RPMI8226 (cell line): ENCODE measurements at regions not wholly inside any gene's neighbourhood (a gene's known extent, or its start where the extent isn't known, plus 50 kb on each side); places are given as distances from the start of the nearest gene placed in this dataset.

Experiments
- DNase-seq: peaks from one replicate; pipeline ENCODE4 v3.0.0-alpha.2; 2015

DNA sequence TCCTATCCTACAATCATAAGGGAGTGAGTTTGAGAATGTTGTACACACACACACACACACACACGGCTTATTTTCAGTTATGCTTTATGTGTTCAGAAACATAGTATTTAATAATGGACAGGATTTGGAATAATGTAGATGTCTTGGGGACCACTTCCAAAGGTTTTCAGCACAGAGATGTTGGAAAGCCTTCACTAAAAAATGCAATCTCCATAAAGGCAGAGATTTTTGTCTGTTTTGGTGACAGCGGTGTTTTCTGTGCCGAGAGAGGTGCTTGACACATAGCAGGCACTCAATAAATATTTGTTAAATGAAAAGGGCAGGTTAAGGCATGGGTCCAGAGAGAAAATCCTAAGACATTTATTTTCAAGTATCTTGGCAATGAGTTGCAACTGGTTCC is 428.2 kb upstream of the RGMA start:
- DNase-seq, result no peak

GRCh38 chr15:93515256-93516051 is 426.4 kb upstream of the RGMA start:
- DNase-seq, result no peak

DNA sequence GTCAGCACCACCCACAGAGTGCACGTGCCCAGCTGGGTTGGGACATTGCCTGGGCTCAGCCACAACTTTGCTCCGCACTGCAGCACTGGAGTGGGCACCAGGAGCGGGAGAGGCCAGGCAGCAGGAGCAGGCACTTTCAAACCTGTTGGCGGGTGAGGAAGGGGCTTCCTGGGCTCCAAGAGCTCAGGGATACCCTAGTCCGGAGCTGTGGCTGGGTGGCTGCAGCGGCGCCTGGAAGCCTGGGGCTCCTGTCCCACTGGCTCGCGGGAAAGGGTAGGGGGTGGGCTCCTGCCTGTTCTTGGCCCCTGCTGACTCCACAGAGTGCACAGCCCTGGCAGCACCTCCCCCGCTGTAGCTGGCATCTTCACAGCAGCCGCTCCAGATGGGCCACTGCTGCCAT is 417.6 kb upstream of the RGMA start:
- no peak for DNase-seq

- DNase-seq, result no peak
Observed at GRCh38 chr15:93505506-93505905, 416.5 kb upstream of the RGMA start.

GRCh38 chr15:93501946-93502345 is 412.9 kb upstream of the RGMA start:
- DNase-seq, result no peak

DNA sequence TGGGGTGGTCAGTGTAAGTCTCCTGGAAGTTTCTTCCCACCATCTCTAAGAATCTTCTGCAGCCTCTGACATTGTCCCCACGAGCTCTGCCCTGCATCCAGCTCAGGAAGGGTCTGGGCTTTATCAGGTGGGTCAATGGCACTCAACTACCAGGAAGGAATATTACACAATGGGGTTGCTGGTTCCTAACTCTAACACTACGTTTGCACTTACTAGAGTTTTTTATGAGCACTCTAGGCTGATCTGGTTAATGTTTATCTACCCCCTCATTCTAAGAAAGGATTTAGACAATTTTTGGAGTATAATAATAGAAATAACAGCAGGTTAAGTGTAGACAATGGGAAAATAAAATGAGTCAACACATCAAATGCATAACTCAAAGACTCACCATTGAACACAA is 411.1 kb upstream of the RGMA start:
- DNase-seq, result no peak

- DNase-seq, result no peak
Observed at GRCh38 chr15:93497291-93497690, 408.3 kb upstream of the RGMA start.

- no peak for DNase-seq
Observed at GRCh38 chr15:93496888-93497287, 407.9 kb upstream of the RGMA start.

DNA sequence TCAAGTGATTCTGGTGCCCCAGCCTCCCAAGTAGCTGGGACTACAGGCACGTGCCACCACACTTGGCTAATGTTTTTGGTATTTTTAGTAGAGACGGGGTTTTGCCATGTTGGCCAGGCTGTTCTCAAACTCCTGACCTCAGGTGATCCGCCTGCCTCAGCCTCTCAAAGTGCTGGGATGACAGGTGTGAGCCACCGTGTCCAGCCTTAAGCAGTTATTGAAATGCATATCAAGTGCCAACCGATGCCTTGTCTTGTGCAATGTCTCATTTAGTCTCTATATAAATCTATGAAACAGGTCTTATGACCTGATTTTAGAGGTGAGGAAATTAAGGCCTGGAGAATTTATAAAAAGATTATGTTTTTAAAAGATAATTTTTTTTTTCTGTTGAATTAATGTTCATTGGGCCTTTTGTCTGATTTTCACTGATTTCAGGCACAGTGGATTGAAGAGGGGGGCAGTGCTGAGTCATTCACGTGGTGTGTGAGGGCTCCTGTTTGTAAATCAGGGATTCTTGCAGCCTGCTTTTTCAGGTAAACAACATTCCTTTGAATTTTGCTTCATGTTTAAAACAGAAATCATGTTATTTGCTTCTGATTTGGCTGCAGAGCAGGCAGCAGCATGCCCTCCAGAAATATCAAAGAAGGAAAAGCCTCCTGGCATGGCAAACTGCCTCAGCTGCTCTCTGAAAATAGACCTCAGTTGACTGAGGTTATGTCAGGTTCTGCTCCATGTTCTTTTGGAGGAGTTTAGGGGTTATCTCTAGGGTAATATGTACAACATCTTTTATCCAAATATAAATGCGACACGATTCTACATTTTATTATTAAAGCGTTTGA is 407.0 kb upstream of the RGMA start:
- DNase-seq, result no peak

DNA sequence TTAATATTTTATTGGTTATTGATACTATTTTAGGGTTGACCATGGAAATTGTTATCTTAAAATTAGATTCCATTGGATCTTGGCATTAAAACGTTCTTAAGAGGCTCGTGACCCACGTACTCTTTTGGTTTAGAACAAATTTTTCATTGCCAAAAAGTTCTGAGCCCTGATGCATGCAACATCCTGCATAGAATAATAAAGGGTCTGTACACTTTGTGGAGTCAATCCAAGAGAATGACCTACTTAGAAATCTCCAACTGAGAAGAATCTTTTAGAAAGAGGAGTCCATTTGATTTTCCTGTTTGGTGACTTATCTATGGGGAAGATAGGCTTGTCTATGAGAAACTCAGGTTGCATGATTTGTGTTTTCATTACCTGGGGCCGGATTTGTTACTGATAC is 404.2 kb upstream of the RGMA start:
- no peak for DNase-seq

GRCh38 chr15:93491291-93491690 is 402.3 kb upstream of the RGMA start:
- no peak for DNase-seq

- DNase-seq, result no peak
Observed at GRCh38 chr15:93488296-93488713, 399.3 kb upstream of the RGMA start.

DNA sequence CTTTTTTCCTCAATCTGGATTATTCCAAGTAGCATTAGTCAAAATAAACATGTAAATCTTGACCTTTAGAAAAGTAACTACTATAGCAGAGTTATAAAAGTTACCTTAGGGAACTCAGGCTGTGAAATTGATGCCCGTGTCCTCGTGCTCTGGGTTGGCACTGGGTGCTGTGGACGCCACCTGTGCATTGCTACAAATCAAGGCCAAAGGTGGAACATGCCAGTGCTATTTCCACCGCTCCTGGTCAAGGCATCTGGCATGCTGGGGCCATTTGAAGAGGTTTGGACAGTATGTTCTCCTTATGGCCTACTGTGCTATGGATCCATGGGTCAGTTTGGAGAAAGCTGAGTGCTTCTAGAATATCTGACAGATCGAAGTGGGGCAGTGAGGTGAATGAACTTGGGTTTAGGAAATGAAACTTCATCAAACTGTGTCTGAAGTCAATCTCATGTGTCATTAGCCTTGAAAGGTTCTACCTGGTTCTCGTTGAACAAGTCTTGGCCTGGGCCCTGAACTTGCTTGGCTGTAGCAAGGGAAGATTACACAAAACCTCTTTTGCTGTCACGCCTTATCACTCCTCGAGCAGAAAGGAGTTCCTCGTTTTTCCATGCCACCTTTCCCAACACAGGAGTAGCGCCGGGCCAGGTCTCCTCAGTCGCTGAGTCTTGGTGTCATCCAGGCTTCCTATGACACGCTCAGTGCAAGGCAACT is 397.6 kb upstream of the RGMA start:
- no peak for DNase-seq

GRCh38 chr15:93485438-93486327 is 396.7 kb upstream of the RGMA start:
- DNase-seq, result no peak

GRCh38 chr15:93483923-93484322 is 394.9 kb upstream of the RGMA start:
- DNase-seq, result no peak

- DNase-seq, result no peak
Observed at GRCh38 chr15:93482731-93483130, 393.7 kb upstream of the RGMA start.

- DNase-seq, result no peak
Observed at GRCh38 chr15:93479715-93480114, 390.7 kb upstream of the RGMA start.

- DNase-seq, result no peak
Observed at GRCh38 chr15:93478947-93479346, 389.9 kb upstream of the RGMA start.

DNA sequence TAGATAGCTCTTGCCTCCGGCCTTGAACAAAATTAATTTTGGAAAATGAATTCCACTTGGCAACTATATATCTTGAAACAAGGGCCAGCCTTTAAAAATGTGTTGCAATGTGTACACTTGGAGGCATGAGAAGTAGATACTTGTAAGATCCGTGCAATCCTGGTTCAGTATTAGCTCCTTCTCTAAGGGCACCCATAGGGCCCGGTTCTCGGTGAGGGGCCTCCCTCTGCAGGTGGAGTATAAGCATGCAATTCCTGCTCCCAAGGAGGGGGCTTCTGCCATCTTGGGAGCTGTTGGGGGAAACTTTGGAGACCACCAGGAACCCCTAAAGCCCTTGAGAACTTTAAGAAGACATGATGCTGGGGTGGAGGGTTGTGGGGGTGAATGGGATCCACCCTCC is 388.7 kb upstream of the RGMA start:
- DNase-seq, result no peak

DNA sequence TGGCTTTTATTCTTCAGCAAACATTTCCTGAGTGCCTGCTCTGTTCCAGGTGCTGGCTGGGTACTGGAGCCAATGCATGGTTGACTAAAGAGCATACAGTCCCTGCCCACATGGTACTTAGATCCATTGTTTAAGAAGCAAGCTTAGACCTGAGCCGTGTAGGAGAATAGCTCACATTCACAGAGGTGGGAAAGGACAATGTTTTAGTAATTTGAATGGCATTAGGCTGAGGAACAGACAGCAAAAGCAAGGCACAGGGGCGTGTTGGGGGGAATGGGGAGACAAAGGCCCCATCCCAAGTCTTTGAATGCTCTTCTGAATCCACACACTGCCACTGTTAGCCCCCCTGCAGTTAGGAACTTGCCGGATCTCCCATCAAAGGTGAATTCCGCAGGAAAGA is 388.2 kb upstream of the RGMA start:
- DNase-seq, result no peak

- DNase-seq, result no peak
Observed at GRCh38 chr15:93476491-93477177, 387.6 kb upstream of the RGMA start.

GRCh38 chr15:93474728-93475127 is 385.7 kb upstream of the RGMA start:
- DNase-seq, result no peak
